ENCODE measurements at regions not wholly inside any gene's neighbourhood (a gene's known extent, or its start where the extent isn't known, plus 50 kb on each side); places are given as distances from the start of the nearest gene placed in this dataset.

DNA sequence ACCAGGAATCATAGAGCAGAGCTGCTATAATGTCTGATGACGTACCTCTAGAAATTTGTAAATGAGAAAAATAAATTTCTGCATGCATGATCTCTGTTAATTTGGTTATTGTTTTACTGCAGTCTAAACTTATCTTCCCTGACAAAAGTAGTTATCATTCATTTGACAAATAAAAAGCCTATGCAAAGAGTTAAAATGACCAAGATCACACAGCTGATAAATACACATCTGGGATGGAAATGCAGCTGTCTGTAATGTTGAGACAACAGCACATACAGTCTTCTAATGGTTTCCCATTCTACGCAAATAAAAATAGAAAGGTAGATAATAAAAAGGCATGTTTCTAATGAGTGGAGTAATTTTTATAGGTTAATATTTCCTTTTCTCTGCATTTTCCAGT lies 225.1 kb upstream of the LUZP2 start:
- TF ChIP-seq CTCF (optimal IDR thresholded peaks at IDR 0.05 in 1 of 3, IDR thresholded peaks at IDR 0.05 in 1 of 3, conservative IDR thresholded peaks at IDR 0.05 in 1 of 3; ENCODE audit: extremely low read depth in 1 of 3, insufficient read depth in 2 of 3, low read length in 3 of 3) = no peak
- no peak for TF ChIP-seq EZH2 (IDR thresholded peaks at IDR 0.05; ENCODE audit: low read length)
